ENCODE measurements at regions not wholly inside any gene's neighbourhood (a gene's known extent, or its start where the extent isn't known, plus 50 kb on each side); places are given as distances from the start of the nearest gene placed in this dataset.
"Not testable (repeated sequence)": the region's sequence is repeated elsewhere in the genome, so short reads cannot be mapped to it uniquely, and the experiment has no call there.

- peak; percentile 75 for ATAC-seq
Measured at GRCh38 chr2:149781263-149781808, 193.8 kb upstream of the MMADHC start.

- no peak for ATAC-seq
Measured at GRCh38 chr2:149773006-149773405, 185.4 kb upstream of the MMADHC start.

- ATAC-seq, result no peak
Measured at GRCh38 chr2:149768320-149768799, 180.8 kb upstream of the MMADHC start.

GRCh38 chr2:149767516-149767974 is 180.0 kb upstream of the MMADHC start:
- no peak for ATAC-seq

GRCh38 chr2:149766339-149766738 is 178.8 kb upstream of the MMADHC start:
- ATAC-seq, result no peak

- ATAC-seq, result no peak
Measured at GRCh38 chr2:149765636-149766035, 178.1 kb upstream of the MMADHC start.

GRCh38 chr2:149765003-149765402 is 177.4 kb upstream of the MMADHC start:
- no peak for ATAC-seq

- ATAC-seq, result no peak
Measured at GRCh38 chr2:149763358-149763757, 175.8 kb upstream of the MMADHC start.

- no peak for ATAC-seq
Measured at GRCh38 chr2:149761611-149762010, 174.0 kb upstream of the MMADHC start.

- ATAC-seq, result not testable (repeated sequence)
Measured at GRCh38 chr2:149759382-149759781, 171.8 kb upstream of the MMADHC start.

GRCh38 chr2:149754722-149755121 is 167.1 kb upstream of the MMADHC start:
- not testable (repeated sequence) for ATAC-seq

- ATAC-seq, result no peak
Measured at GRCh38 chr2:149747456-149747855, 159.9 kb upstream of the MMADHC start.

GRCh38 chr2:149745396-149746230 is 158.0 kb upstream of the MMADHC start:
- ATAC-seq, result no peak

- ATAC-seq, result no peak
Measured at GRCh38 chr2:149744865-149745264, 157.3 kb upstream of the MMADHC start.

- no peak for ATAC-seq
Measured at GRCh38 chr2:149743842-149744448, 156.4 kb upstream of the MMADHC start.

GRCh38 chr2:149741646-149742045 is 154.1 kb upstream of the MMADHC start:
- ATAC-seq, result no peak

GRCh38 chr2:149740490-149740889 is 152.9 kb upstream of the MMADHC start:
- no peak for ATAC-seq

- peak; percentile 61 for ATAC-seq
Measured at GRCh38 chr2:149739883-149740265, 152.3 kb upstream of the MMADHC start.

GRCh38 chr2:149739171-149739882 is 151.8 kb upstream of the MMADHC start:
- ATAC-seq, result no peak

- no peak for ATAC-seq
Measured at GRCh38 chr2:149738767-149739166, 151.2 kb upstream of the MMADHC start.

- no peak for ATAC-seq
Measured at GRCh38 chr2:149737896-149738295, 150.3 kb upstream of the MMADHC start.

GRCh38 chr2:149735237-149735958 is 147.8 kb upstream of the MMADHC start:
- no peak for ATAC-seq
